ENCODE measurements at regions not wholly inside any gene's neighbourhood (a gene's known extent, or its start where the extent isn't known, plus 50 kb on each side); places are given as distances from the start of the nearest gene placed in this dataset.
"Not testable (repeated sequence)": the region's sequence is repeated elsewhere in the genome, so short reads cannot be mapped to it uniquely, and the experiment has no call there.

- Histone ChIP-seq H3K36me3 (no peaks in the 10 kb centered on the region), H3K9me3 (no peaks in the 10 kb centered on the region), H3K27me3 (peaks cover 0 to 14% (median 0%) of the 10 kb centered on the region in 4 donors), H3K4me3 (no peak overlapping the region), H3K4me1 (peaks cover 0 to 18% (median 16%) of the 10 kb centered on the region in 4 donors), H3K27ac (replicated peaks in 1 of 4) (no peak overlapping the region)
- DNase-seq (ENCODE audit: extremely low spot score), result no peak
- 83% methylated on average over 17 of the region's 18 CpGs for WGBS
- no peak for TF ChIP-seq EP300 (IDR thresholded peaks at IDR 0.05)
- no peak for TF ChIP-seq CTCF (IDR thresholded peaks at IDR 0.05)
- no peak for TF ChIP-seq POLR2A (IDR thresholded peaks at IDR 0.05; ENCODE audit: low read depth)
- no peak for TF ChIP-seq POLR2AphosphoS5 (IDR thresholded peaks at IDR 0.05)
- intact Hi-C loops (cut with DNase I), result no loop called here
Observed at GRCh38 chr13:111666164-111666776, 345.8 kb downstream of the TEX29 start.

DNA sequence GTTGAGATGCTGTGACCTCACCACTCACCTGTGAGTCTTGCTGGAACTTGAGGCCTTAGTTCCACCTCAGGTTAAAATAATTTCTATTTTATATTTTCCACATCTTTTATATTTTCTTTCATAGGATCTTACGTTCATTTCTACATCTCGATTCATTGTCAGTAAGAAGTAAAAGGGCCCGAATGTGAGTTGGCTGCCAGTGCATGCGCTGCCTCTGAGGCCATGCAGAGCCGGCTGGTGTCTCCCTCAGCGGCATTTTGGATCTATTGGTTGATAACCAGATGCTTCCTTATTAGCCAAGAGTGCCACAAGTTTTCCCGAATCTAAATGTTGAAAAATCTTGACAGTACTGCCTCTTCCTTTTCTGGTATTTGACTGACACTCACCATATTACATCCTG, 347.3 kb downstream of the TEX29 start:
- TF ChIP-seq EP300 (IDR thresholded peaks at IDR 0.05) (no peak), CTCF (IDR thresholded peaks at IDR 0.05) (no peak), POLR2A (IDR thresholded peaks at IDR 0.05; ENCODE audit: low read depth) (no peak), POLR2AphosphoS5 (IDR thresholded peaks at IDR 0.05) (no peak)
- Histone ChIP-seq H3K36me3 (no peaks in the 10 kb centered on the region), H3K27ac (replicated peaks in 1 of 4) (no peak overlapping the region), H3K9me3 (no peaks in the 10 kb centered on the region), H3K4me1 (peaks cover 0 to 18% (median 16%) of the 10 kb centered on the region in 4 donors), H3K27me3 (peaks cover 0 to 6% (median 0%) of the 10 kb centered on the region in 4 donors), H3K4me3 (no peak overlapping the region)
- WGBS, result 80% methylated on average over 7 of the region's 7 CpGs
- intact Hi-C loops (cut with DNase I), result no loop called here
- no peak for DNase-seq (ENCODE audit: extremely low spot score)

- TF ChIP-seq POLR2A (IDR thresholded peaks at IDR 0.05; ENCODE audit: low read depth), result no peak
- TF ChIP-seq POLR2AphosphoS5 (IDR thresholded peaks at IDR 0.05), result no peak
- no peak for TF ChIP-seq CTCF (IDR thresholded peaks at IDR 0.05)
- no peak for TF ChIP-seq EP300 (IDR thresholded peaks at IDR 0.05)
- WGBS, result 97% methylated on average over 12 of the region's 30 CpGs
- H3K27me3 ChIP-seq, result peaks cover 0 to 6% (median 0%) of the 10 kb centered on the region in 4 donors
- H3K4me1 ChIP-seq, result peaks cover 0 to 14% (median 11%) of the 10 kb centered on the region in 4 donors
- H3K4me3 ChIP-seq, result no peak overlapping the region
- intact Hi-C loops (cut with DNase I), result no loop called here
- H3K36me3 ChIP-seq, result no peaks in the 10 kb centered on the region
- H3K9me3 ChIP-seq, result no peaks in the 10 kb centered on the region
- H3K27ac ChIP-seq (replicated peaks in 1 of 4), result no peak overlapping the region
- DNase-seq (ENCODE audit: extremely low spot score), result no peak
Observed at GRCh38 chr13:111668451-111668850, 348.0 kb downstream of the TEX29 start.

DNA sequence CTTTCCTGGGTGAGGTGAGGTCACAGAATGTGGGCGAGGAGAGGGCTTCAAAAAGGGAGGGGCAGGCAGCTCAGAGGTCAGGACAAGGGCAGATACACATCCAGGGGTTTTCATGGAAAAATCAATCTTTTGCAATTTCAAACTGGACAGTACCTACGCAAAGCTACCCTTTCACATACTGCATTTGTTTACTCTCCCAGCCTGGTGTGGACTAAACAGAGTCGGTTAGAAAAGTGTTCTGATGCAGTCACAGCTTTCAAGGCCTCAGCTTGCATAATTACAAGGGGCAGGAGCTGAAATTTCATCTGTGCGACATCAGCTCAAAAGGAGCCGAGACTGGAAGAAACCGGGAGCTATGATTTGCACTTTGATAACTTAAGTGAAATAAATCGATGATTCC, 351.8 kb downstream of the TEX29 start:
- H3K27ac ChIP-seq (replicated peaks in 1 of 4); H3K9me3 ChIP-seq; H3K36me3 ChIP-seq; H3K27me3 ChIP-seq; H3K4me3 ChIP-seq; intact Hi-C loops (cut with DNase I); DNase-seq (ENCODE audit: extremely low spot score); H3K4me1 ChIP-seq: not testable (repeated sequence)
- no CpG with 5 or more reads among the region's 7 CpGs for WGBS

GRCh38 chr13:111678120-111678882, 357.9 kb downstream of the TEX29 start:
- H3K4me3 ChIP-seq; H3K36me3 ChIP-seq; H3K9me3 ChIP-seq; H3K4me1 ChIP-seq; intact Hi-C loops (cut with DNase I); DNase-seq (ENCODE audit: extremely low spot score); H3K27me3 ChIP-seq; H3K27ac ChIP-seq (replicated peaks in 1 of 4): not testable (repeated sequence)
- no CpG with 5 or more reads among the region's 33 CpGs for WGBS

- no CpG with 5 or more reads among the region's 15 CpGs for WGBS
- H3K9me3 ChIP-seq; intact Hi-C loops (cut with DNase I); H3K4me1 ChIP-seq; H3K27ac ChIP-seq (replicated peaks in 1 of 4); H3K27me3 ChIP-seq; H3K4me3 ChIP-seq; H3K36me3 ChIP-seq; DNase-seq (ENCODE audit: extremely low spot score): not testable (repeated sequence)
Observed at GRCh38 chr13:111679645-111680044, 359.2 kb downstream of the TEX29 start.

- H3K27ac ChIP-seq (replicated peaks in 1 of 4); H3K27me3 ChIP-seq; H3K9me3 ChIP-seq; intact Hi-C loops (cut with DNase I); DNase-seq (ENCODE audit: extremely low spot score); H3K4me1 ChIP-seq; H3K4me3 ChIP-seq; H3K36me3 ChIP-seq: not testable (repeated sequence)
- WGBS, result 80% methylated on average over 1 of the region's 13 CpGs
Observed at GRCh38 chr13:111680100-111680499, 359.7 kb downstream of the TEX29 start.

GRCh38 chr13:111692028-111692427, 371.6 kb downstream of the TEX29 start:
- DNase-seq (ENCODE audit: extremely low spot score); H3K4me3 ChIP-seq; H3K4me1 ChIP-seq; H3K9me3 ChIP-seq; intact Hi-C loops (cut with DNase I); H3K36me3 ChIP-seq; H3K27ac ChIP-seq (replicated peaks in 1 of 4); H3K27me3 ChIP-seq: not testable (repeated sequence)
- WGBS, result no CpG with 5 or more reads among the region's 2 CpGs

DNA sequence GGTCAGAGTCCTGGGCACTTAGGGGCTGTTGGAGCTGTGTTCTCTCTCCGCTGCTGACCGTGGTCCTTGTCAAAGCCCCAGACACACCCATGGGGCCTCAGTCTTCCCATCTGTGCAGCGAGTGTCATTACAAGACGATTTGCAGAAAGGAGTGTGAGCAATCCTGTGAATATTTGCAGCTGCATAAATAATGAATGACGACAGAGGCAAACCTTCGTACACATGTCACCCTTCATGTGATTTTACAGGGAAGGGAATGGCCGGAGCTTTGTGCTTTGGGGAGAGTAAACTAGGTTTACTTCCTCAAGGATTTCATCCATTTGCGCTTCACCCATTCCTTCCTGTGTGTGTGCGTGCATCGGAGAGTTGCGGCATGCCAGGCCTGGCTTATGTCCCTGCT, 370.8 kb upstream of the SOX1 start:
- H3K27ac ChIP-seq (replicated peaks in 1 of 4); H3K27me3 ChIP-seq; H3K9me3 ChIP-seq; DNase-seq (ENCODE audit: extremely low spot score); H3K36me3 ChIP-seq; H3K4me1 ChIP-seq; H3K4me3 ChIP-seq; intact Hi-C loops (cut with DNase I): not testable (repeated sequence)
- no CpG with 5 or more reads among the region's 11 CpGs for WGBS

Measured in esophagus muscularis mucosa (tissue), 4 donors.